ENCODE measurements at regions not wholly inside any gene's neighbourhood (a gene's known extent, or its start where the extent isn't known, plus 50 kb on each side); places are given as distances from the start of the nearest gene placed in this dataset.

GRCh38 chr1:172929006-172929405 lies 121.7 kb downstream of the TNFSF18 start:
- Histone ChIP-seq H3K4me3 (ENCODE audit: insufficient read depth, low read depth, low read length, poor library complexity, severe bottlenecking) (no peak overlapping the region), H3K4me1 (ENCODE audit: control insufficient read depth, insufficient read depth, low read length, poor library complexity, severe bottlenecking) (peaks cover 1% of the 10 kb centered on the region), H3K27me3 (replicated peaks; ENCODE audit: control insufficient read depth, insufficient read depth, low read length, poor library complexity, severe bottlenecking) (no peaks in the 10 kb centered on the region), H3K36me3 (ENCODE audit: control insufficient read depth, insufficient read depth, low read length) (no peaks in the 10 kb centered on the region), H3K27ac (ENCODE audit: insufficient read depth, low read length, poor library complexity, severe bottlenecking) (no peak overlapping the region), H3K9me3 (ENCODE audit: control insufficient read depth, low read length) (no peaks in the 10 kb centered on the region)
- no peak for DNase-seq

GRCh38 chr1:172930142-172930541 lies 120.6 kb downstream of the TNFSF18 start:
- Histone ChIP-seq H3K9me3 (ENCODE audit: control insufficient read depth, low read length) (no peaks in the 10 kb centered on the region), H3K27ac (ENCODE audit: insufficient read depth, low read length, poor library complexity, severe bottlenecking) (no peak overlapping the region), H3K36me3 (ENCODE audit: control insufficient read depth, insufficient read depth, low read length) (no peaks in the 10 kb centered on the region), H3K27me3 (replicated peaks; ENCODE audit: control insufficient read depth, insufficient read depth, low read length, poor library complexity, severe bottlenecking) (no peaks in the 10 kb centered on the region), H3K4me3 (ENCODE audit: insufficient read depth, low read depth, low read length, poor library complexity, severe bottlenecking) (no peak overlapping the region), H3K4me1 (ENCODE audit: control insufficient read depth, insufficient read depth, low read length, poor library complexity, severe bottlenecking) (peaks cover 6% of the 10 kb centered on the region)
- no peak for DNase-seq

GRCh38 chr1:172931340-172931739 lies 119.4 kb downstream of the TNFSF18 start:
- no peaks in the 10 kb centered on the region for H3K36me3 ChIP-seq (ENCODE audit: control insufficient read depth, insufficient read depth, low read length)
- no peak overlapping the region for H3K27ac ChIP-seq (ENCODE audit: insufficient read depth, low read length, poor library complexity, severe bottlenecking)
- no peaks in the 10 kb centered on the region for H3K9me3 ChIP-seq (ENCODE audit: control insufficient read depth, low read length)
- H3K4me1 ChIP-seq (ENCODE audit: control insufficient read depth, insufficient read depth, low read length, poor library complexity, severe bottlenecking), result peaks cover 6% of the 10 kb centered on the region
- no peak for DNase-seq
- H3K27me3 ChIP-seq (replicated peaks; ENCODE audit: control insufficient read depth, insufficient read depth, low read length, poor library complexity, severe bottlenecking), result no peaks in the 10 kb centered on the region
- no peak overlapping the region for H3K4me3 ChIP-seq (ENCODE audit: insufficient read depth, low read depth, low read length, poor library complexity, severe bottlenecking)

GRCh38 chr1:172931761-172932160 lies 119.0 kb downstream of the TNFSF18 start:
- no peak overlapping the region for H3K27ac ChIP-seq (ENCODE audit: insufficient read depth, low read length, poor library complexity, severe bottlenecking)
- peaks cover 6% of the 10 kb centered on the region for H3K4me1 ChIP-seq (ENCODE audit: control insufficient read depth, insufficient read depth, low read length, poor library complexity, severe bottlenecking)
- no peaks in the 10 kb centered on the region for H3K9me3 ChIP-seq (ENCODE audit: control insufficient read depth, low read length)
- no peaks in the 10 kb centered on the region for H3K36me3 ChIP-seq (ENCODE audit: control insufficient read depth, insufficient read depth, low read length)
- H3K4me3 ChIP-seq (ENCODE audit: insufficient read depth, low read depth, low read length, poor library complexity, severe bottlenecking), result no peak overlapping the region
- H3K27me3 ChIP-seq (replicated peaks; ENCODE audit: control insufficient read depth, insufficient read depth, low read length, poor library complexity, severe bottlenecking), result no peaks in the 10 kb centered on the region
- DNase-seq, result no peak

GRCh38 chr1:172932981-172933380 lies 117.8 kb downstream of the TNFSF18 start:
- no peaks in the 10 kb centered on the region for H3K9me3 ChIP-seq (ENCODE audit: control insufficient read depth, low read length)
- H3K27ac ChIP-seq (ENCODE audit: insufficient read depth, low read length, poor library complexity, severe bottlenecking), result no peak overlapping the region
- DNase-seq, result no peak
- no peaks in the 10 kb centered on the region for H3K27me3 ChIP-seq (replicated peaks; ENCODE audit: control insufficient read depth, insufficient read depth, low read length, poor library complexity, severe bottlenecking)
- peaks cover 6% of the 10 kb centered on the region for H3K4me1 ChIP-seq (ENCODE audit: control insufficient read depth, insufficient read depth, low read length, poor library complexity, severe bottlenecking)
- H3K4me3 ChIP-seq (ENCODE audit: insufficient read depth, low read depth, low read length, poor library complexity, severe bottlenecking), result no peak overlapping the region
- no peaks in the 10 kb centered on the region for H3K36me3 ChIP-seq (ENCODE audit: control insufficient read depth, insufficient read depth, low read length)

- no peaks in the 10 kb centered on the region for H3K9me3 ChIP-seq (ENCODE audit: control insufficient read depth, low read length)
- no peak for DNase-seq
- no peaks in the 10 kb centered on the region for H3K36me3 ChIP-seq (ENCODE audit: control insufficient read depth, insufficient read depth, low read length)
- no peak overlapping the region for H3K27ac ChIP-seq (ENCODE audit: insufficient read depth, low read length, poor library complexity, severe bottlenecking)
- no peaks in the 10 kb centered on the region for H3K27me3 ChIP-seq (replicated peaks; ENCODE audit: control insufficient read depth, insufficient read depth, low read length, poor library complexity, severe bottlenecking)
- H3K4me1 ChIP-seq (ENCODE audit: control insufficient read depth, insufficient read depth, low read length, poor library complexity, severe bottlenecking), result peaks cover 6% of the 10 kb centered on the region
- no peak overlapping the region for H3K4me3 ChIP-seq (ENCODE audit: insufficient read depth, low read depth, low read length, poor library complexity, severe bottlenecking)
Measured at GRCh38 chr1:172934417-172934762, 116.4 kb downstream of the TNFSF18 start.

GRCh38 chr1:172935062-172935592 lies 115.6 kb downstream of the TNFSF18 start:
- DNase-seq, result no peak
- no peaks in the 10 kb centered on the region for H3K9me3 ChIP-seq (ENCODE audit: control insufficient read depth, low read length)
- H3K4me1 ChIP-seq (ENCODE audit: control insufficient read depth, insufficient read depth, low read length, poor library complexity, severe bottlenecking), result peaks cover 6% of the 10 kb centered on the region
- no peak overlapping the region for H3K4me3 ChIP-seq (ENCODE audit: insufficient read depth, low read depth, low read length, poor library complexity, severe bottlenecking)
- H3K27ac ChIP-seq (ENCODE audit: insufficient read depth, low read length, poor library complexity, severe bottlenecking), result no peak overlapping the region
- no peaks in the 10 kb centered on the region for H3K36me3 ChIP-seq (ENCODE audit: control insufficient read depth, insufficient read depth, low read length)
- no peaks in the 10 kb centered on the region for H3K27me3 ChIP-seq (replicated peaks; ENCODE audit: control insufficient read depth, insufficient read depth, low read length, poor library complexity, severe bottlenecking)

- no peak for DNase-seq
- Histone ChIP-seq H3K4me3 (ENCODE audit: insufficient read depth, low read depth, low read length, poor library complexity, severe bottlenecking) (no peak overlapping the region), H3K27me3 (replicated peaks; ENCODE audit: control insufficient read depth, insufficient read depth, low read length, poor library complexity, severe bottlenecking) (no peaks in the 10 kb centered on the region), H3K27ac (ENCODE audit: insufficient read depth, low read length, poor library complexity, severe bottlenecking) (no peak overlapping the region), H3K4me1 (ENCODE audit: control insufficient read depth, insufficient read depth, low read length, poor library complexity, severe bottlenecking) (peaks cover 6% of the 10 kb centered on the region), H3K9me3 (ENCODE audit: control insufficient read depth, low read length) (no peaks in the 10 kb centered on the region), H3K36me3 (ENCODE audit: control insufficient read depth, insufficient read depth, low read length) (no peaks in the 10 kb centered on the region)
Measured at GRCh38 chr1:172936088-172936645, 114.6 kb downstream of the TNFSF18 start.

- no peak for DNase-seq
- Histone ChIP-seq H3K27ac (ENCODE audit: insufficient read depth, low read length, poor library complexity, severe bottlenecking) (no peak overlapping the region), H3K4me3 (ENCODE audit: insufficient read depth, low read depth, low read length, poor library complexity, severe bottlenecking) (no peak overlapping the region), H3K9me3 (ENCODE audit: control insufficient read depth, low read length) (no peaks in the 10 kb centered on the region), H3K36me3 (ENCODE audit: control insufficient read depth, insufficient read depth, low read length) (no peaks in the 10 kb centered on the region), H3K27me3 (replicated peaks; ENCODE audit: control insufficient read depth, insufficient read depth, low read length, poor library complexity, severe bottlenecking) (no peaks in the 10 kb centered on the region), H3K4me1 (ENCODE audit: control insufficient read depth, insufficient read depth, low read length, poor library complexity, severe bottlenecking) (peaks cover 6% of the 10 kb centered on the region)
Measured at GRCh38 chr1:172938681-172939080, 112.1 kb downstream of the TNFSF18 start.

- peaks cover under 1% of the 10 kb centered on the region for H3K4me1 ChIP-seq (ENCODE audit: control insufficient read depth, insufficient read depth, low read length, poor library complexity, severe bottlenecking)
- H3K27ac ChIP-seq (ENCODE audit: insufficient read depth, low read length, poor library complexity, severe bottlenecking), result no peak overlapping the region
- no peaks in the 10 kb centered on the region for H3K27me3 ChIP-seq (replicated peaks; ENCODE audit: control insufficient read depth, insufficient read depth, low read length, poor library complexity, severe bottlenecking)
- DNase-seq, result no peak
- H3K9me3 ChIP-seq (ENCODE audit: control insufficient read depth, low read length), result no peaks in the 10 kb centered on the region
- no peak overlapping the region for H3K4me3 ChIP-seq (ENCODE audit: insufficient read depth, low read depth, low read length, poor library complexity, severe bottlenecking)
- no peaks in the 10 kb centered on the region for H3K36me3 ChIP-seq (ENCODE audit: control insufficient read depth, insufficient read depth, low read length)
Measured at GRCh38 chr1:172939475-172939874, 111.3 kb downstream of the TNFSF18 start.
